Choroid plexus epithelial cell (primary cell): ENCODE measurements at regions not wholly inside any gene's neighbourhood (a gene's known extent, or its start where the extent isn't known, plus 50 kb on each side); places are given as distances from the start of the nearest gene placed in this dataset.
A peak's percentile ranks its signal among the peaks of the same experiment; 100 is the strongest.

Experiments
- DNase-seq: peaks from one replicate; pipeline ENCODE4 v3.0.0-alpha.2; 2010; ENCODE audit warnings: low read depth
- H3K4me3 ChIP-seq: 2 replicates; pipeline ENCODE4 v1.5.1; 2011; ENCODE audit warnings: low read depth, mild to moderate bottlenecking, control low read depth, low read length, moderate library complexity
- TF ChIP-seq, protein P1 (sequence below): conservative IDR thresholded peaks from 2 replicates; pipeline ENCODE4 v1.5.1; 2011; ENCODE audit warnings: low read depth, mild to moderate bottlenecking, control low read depth, inconsistent platforms, low read length, moderate library complexity

- no peak for DNase-seq
- no peak overlapping the region for H3K4me3 ChIP-seq
- TF ChIP-seq, protein P1, sequence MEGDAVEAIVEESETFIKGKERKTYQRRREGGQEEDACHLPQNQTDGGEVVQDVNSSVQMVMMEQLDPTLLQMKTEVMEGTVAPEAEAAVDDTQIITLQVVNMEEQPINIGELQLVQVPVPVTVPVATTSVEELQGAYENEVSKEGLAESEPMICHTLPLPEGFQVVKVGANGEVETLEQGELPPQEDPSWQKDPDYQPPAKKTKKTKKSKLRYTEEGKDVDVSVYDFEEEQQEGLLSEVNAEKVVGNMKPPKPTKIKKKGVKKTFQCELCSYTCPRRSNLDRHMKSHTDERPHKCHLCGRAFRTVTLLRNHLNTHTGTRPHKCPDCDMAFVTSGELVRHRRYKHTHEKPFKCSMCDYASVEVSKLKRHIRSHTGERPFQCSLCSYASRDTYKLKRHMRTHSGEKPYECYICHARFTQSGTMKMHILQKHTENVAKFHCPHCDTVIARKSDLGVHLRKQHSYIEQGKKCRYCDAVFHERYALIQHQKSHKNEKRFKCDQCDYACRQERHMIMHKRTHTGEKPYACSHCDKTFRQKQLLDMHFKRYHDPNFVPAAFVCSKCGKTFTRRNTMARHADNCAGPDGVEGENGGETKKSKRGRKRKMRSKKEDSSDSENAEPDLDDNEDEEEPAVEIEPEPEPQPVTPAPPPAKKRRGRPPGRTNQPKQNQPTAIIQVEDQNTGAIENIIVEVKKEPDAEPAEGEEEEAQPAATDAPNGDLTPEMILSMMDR = no peak
These were observed 393.5 kb downstream of the TMEM182 start for GRCh38 chr2:103155308-103155707.

DNA sequence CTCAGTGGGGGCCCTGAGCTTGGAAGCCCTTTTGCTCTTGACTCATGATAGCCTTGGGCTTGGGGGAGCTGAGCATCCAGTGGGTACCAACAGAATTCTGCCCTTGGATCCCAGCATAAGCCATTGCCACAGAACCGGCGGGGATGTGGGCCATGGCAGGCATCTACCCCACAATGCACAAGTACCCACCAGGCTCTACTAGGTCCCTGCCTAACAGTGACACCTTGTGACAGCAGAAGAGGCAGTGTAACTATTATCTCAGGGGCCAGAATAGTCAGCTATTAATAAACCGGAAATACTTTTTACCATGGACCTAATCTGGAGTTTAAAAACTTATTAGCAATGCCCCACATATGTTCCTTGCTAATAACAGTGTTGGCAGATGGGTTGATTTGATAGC lies 397.2 kb downstream of the TMEM182 start:
- TF ChIP-seq, protein P1 = no peak
- DNase-seq = no peak
- H3K4me3 ChIP-seq = no peak overlapping the region

- H3K4me3 ChIP-seq = no peak overlapping the region
- TF ChIP-seq, protein P1 = peak; percentile 81
- peak; percentile 67 for DNase-seq
These were observed 399.8 kb downstream of the TMEM182 start for GRCh38 chr2:103161456-103162289.

DNA sequence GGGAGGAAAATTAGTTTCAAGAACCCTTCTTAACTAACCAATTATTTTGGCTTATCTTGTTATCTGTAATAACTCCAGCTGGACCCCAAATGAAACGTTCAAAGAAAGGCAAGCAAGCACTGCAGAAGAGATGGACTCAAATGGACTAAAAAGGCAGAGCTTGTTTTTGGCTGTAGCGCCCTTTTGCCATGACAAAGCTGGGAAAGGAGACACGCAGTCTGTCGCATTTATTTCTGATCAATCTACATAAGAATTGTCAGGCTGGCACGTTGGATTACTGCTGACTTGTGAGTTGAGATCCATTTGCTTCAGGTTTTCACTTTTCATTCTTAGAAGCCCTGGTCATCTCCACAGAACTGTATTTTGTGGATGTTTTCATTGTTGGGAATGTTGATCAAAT lies 402.9 kb downstream of the TMEM182 start:
- DNase-seq = no peak
- no peak overlapping the region for H3K4me3 ChIP-seq
- TF ChIP-seq, protein P1 = no peak

DNA sequence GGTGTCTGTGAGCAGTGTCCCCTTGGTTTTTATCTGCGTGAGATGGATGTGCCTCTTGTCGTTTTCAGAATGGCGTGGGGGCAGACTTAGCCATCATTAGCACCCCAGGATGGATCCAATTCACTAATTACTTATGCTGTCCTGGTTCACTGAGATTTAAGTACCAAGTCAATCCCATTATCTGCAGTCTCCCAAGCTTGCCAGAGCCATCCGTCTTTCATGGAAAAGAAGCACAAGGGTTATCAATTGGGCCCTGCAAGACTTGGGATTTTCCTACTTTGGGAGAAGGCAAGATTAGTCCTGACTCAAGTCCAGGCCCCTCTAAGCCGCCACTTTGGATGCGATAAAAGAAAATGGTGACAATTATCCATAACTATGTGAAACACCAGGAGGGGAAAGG lies 404.0 kb downstream of the TMEM182 start:
- no peak for DNase-seq
- TF ChIP-seq, protein P1 = no peak
- no peak overlapping the region for H3K4me3 ChIP-seq

GRCh38 chr2:103166456-103167324 lies 404.9 kb downstream of the TMEM182 start:
- no peak for DNase-seq
- no peak overlapping the region for H3K4me3 ChIP-seq
- TF ChIP-seq, protein P1 = no peak
